ENCODE measurements at regions not wholly inside any gene's neighbourhood (a gene's known extent, or its start where the extent isn't known, plus 50 kb on each side); places are given as distances from the start of the nearest gene placed in this dataset.

DNA sequence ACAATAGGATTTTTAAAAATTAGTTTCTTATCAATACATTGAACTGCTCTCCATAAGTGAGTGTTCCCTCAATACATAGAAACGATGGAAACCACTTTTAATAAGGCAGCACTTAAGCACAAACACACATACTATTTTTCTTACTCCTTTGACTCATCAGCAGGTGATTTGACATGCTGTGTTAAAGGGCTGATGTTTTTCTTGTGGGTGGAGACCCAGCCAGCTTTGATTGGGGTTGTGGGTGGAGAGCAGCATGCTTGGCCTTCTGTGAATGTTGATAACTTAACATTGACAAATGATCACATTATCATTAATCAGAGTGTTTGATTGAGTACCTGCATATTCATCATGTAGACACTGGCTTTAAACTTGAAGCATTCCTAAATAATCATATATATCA is 223.0 kb upstream of the DPH6 start:
- no peak for DNase-seq

DNA sequence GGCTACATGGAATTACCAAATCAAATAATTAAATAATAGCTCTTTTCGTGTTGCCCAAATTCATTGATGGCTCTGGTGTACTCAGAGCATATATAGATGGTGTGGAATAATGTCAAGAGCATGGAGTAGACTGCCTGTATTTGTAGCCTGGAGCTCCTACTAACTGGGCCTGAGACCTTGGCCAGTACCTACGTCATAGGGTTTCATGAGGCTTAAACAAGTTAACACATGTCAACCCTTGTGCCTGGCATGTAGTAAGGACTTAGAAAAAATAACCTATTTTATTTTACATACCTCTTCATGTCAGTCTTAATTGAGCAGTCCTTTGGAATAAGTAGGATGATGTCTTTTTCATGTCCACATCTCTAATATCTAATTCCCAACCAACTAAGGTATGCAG is 223.7 kb upstream of the DPH6 start:
- DNase-seq, result no peak

DNA sequence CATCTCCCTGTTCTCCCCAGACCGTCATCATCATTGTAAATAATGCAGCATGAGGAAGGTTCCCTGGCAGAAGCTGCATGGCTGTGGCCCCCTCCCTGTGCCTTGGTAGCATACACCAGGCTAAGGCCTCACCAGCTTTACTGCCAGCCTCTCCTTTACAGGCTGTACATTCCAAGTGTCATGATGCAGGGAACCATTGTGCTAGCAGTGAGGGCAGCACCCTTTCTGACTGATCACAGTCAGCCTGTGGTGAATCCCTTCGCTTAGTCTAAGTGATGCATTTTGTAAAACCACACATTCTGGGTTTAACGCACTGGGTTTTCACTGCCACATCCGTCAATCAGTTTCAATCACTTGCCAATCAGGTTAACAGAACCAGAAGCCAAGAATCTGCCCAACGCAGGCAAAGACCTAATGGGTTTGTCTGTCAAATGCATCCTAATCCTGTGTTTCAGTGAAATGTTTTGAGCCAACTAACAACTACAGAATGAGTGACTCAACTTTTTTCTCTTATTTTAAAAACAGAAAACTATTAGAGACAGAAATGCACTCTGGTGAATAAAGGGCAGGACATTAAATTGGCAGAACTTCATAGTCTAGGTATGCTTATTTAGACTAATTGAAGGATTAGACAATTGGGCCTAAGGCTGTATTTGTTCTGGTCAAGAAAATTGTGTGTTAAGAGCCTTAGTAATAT is 225.9 kb upstream of the DPH6 start:
- DNase-seq, result no peak

DNA sequence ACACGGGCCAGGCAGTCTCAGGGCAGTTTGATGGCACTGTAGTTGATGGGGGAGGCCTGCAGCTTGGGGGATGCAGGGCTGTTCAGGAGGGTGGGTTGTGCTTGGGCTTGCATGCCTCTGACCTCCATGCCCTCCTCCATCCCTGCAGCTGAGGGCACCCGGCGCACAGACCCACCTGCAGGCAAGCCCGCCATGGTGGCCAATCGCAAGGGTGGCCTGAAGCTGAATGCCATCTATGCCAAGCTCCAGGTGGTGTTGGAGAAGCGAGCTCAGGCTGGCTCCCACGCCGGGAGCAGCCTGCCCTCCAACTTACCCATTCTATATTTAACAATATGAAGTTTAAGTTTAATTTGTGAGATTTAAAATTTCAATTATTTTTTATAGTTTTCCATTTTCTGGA is 228.7 kb upstream of the DPH6 start:
- DNase-seq, result no peak

GRCh38 chr15:35775471-35775870 is 229.5 kb upstream of the DPH6 start:
- no peak for DNase-seq

GRCh38 chr15:35777061-35777460 is 231.1 kb upstream of the DPH6 start:
- DNase-seq, result no peak

DNA sequence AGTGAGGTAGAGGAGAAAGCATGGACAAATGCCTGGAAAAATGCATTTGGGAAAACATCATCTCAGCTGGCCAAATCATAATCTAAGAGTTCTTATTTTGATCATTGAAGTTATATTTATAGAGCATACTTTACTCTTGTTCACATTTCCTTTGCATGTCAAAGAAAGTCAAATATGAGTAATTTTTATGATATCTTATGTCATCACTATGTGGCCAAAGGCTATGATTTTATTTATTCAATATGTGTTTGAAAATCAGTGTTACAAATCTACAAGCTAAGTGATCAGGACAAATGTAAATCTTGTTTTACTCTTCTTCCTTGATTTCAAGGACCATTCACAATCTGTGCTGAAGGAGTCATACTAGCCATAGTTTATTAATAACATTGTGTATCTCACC is 237.2 kb upstream of the DPH6 start:
- no peak for DNase-seq

- DNase-seq, result peak in 1 of 3 donors; percentile 11
These were observed 238.8 kb upstream of the DPH6 start for GRCh38 chr15:35784745-35785144.

GRCh38 chr15:35810007-35810406 is 264.0 kb upstream of the DPH6 start:
- DNase-seq, result peak in 2 of 3 donors; percentile 22 to 58

DNA sequence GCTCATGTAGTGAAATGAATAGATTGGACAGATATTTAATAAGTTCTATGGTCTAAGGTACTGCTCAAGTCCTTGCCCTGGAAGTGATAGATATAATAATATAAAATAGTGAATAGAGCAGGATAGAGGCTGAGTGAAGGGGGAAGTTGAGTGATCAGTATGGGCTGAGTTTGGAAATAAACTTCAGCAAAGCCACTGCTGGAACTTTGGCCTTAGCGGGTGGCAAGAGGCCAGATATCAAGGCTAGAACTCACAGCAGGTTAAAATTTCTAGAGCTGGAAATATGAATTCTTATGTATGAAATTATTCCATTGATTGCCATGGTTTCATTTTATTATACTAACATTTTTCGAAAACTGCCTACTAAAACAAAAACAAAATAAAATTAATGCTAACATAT is 267.6 kb upstream of the DPH6 start:
- DNase-seq, result no peak

DNA sequence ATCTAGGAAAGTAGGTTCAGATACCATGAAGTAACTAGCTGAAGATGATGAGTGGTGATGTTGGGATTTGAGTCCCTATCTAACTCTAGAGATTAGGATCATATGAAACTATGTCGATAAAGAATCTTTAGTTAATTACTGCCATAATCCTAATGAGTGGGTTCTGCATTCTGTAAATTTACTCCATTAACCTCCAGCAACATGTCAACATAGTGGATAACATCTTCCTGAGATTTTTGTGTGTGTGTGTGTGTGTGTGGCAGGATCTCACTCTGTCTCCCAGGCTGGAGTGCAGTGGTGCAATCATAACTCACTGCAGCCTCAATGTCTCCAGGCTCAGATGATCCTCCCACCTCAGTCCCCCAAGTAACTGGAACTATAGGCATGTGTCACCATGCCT is 272.9 kb upstream of the DPH6 start:
- DNase-seq, result no peak

GRCh38 chr15:35822153-35822552 is 276.2 kb upstream of the DPH6 start:
- no peak for DNase-seq

- DNase-seq, result no peak
These were observed 281.2 kb upstream of the DPH6 start for GRCh38 chr15:35827141-35827540.

DNA sequence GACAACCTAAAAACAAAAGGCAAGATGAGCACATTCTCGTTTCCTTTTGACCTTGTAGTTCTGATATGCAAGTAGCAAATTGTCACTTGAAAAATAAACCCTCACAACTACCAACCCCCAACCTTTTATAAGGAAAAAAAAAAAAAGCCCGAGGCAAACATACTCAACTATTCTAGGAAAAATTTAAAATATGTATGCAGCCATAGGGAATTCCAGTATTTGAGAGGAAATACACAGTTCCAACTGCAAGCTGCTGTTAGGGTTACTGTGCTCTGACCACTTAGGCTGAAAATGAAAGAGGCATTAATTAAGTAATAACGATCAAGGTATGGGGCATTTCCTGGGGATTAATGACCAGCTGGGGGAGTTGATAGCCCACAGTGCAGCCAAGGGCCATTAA is 281.9 kb upstream of the DPH6 start:
- peak in 1 of 3 donors; percentile 35 for DNase-seq

GRCh38 chr15:35833581-35833980 is 287.6 kb upstream of the DPH6 start:
- no peak for DNase-seq

- peak; percentile 53 to 84 (median 60) for DNase-seq
These were observed 288.4 kb upstream of the DPH6 start for GRCh38 chr15:35834216-35834830.

- no peak for DNase-seq
These were observed 288.9 kb upstream of the DPH6 start for GRCh38 chr15:35834866-35835265.

DNA sequence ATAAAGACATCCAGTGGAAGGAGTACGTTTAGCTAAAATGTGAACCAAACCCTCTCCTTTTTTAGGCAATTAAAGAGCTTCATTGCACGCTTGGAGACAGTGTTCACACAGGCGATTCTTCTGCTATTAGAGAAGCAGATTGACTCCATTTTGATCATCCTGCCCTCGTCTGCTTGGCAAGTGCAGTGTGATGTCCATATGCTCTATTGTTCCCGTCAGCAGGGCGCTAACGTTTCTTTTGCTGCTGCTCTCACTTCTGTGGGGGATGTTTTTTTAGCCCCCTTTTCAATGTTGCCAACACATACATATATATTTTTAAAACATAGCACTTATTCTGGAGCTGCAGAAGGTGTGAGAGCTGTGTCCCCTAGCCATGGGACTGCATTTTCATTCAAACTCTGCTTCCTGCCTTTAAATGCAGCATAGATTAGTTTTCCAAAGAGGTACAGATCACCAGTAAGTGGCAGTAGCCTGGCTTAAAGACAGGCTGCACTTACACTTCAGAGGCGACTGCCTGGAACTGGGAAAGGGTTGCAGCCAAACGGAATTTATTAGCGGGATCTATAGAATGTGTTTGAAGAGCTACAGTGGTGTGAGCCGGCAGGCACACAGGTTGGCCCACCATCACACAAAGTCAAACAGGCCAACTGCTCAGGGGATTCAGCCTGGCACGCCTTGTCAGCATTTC is 292.6 kb upstream of the DPH6 start:
- DNase-seq, result no peak

GRCh38 chr15:35842631-35843030 is 296.7 kb upstream of the DPH6 start:
- no peak for DNase-seq

DNA sequence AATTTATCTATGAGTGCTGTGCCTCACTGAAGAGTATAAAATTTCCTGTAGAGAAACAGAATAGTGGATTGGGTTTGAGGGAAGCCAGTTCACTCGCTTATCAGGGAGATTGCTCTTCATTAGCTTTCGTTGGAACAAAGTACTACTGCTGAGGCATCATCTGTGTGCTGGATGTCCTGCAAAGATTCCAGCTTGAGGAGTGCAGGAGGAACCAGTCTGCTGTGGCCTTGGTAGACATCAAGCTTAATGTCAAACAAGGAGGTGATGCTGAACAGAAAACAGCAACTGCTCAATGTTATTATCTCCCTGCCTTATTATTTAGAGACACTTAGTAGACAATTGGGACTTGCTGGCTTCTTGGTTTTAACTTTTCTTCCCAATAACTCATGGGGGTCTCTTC is 297.5 kb upstream of the DPH6 start:
- DNase-seq, result no peak

DNA sequence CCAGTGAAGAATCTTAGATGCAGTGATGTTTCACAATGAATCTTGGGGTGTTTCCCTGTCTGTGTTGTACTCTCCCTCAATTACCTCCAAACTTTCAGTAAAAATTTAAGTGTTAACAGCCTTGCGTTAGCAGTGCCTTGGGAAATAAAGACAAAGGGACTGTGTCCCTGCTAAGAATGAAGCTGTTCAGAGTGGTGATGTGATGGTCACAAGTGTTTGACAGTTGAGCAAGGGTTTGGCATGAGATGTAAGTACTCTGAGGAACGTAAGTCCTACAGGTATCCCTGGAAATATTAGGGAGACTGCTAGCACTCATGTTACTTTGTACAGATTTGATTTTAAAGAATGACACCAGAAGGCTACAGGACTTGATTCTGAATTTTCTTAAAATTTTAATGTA is 304.3 kb upstream of the DPH6 start:
- DNase-seq, result no peak

GRCh38 chr15:35851491-35851890 is 305.5 kb upstream of the DPH6 start:
- DNase-seq, result no peak

Data from muscle of back (tissue), 3 donors.